Putamen (tissue), 1 donor: ENCODE measurements at regions not wholly inside any gene's neighbourhood (a gene's known extent, or its start where the extent isn't known, plus 50 kb on each side); places are given as distances from the start of the nearest gene placed in this dataset.

Source experiments
- DNase-seq: peaks from one replicate; pipeline ENCODE4 v3.0.0-alpha.2; 2016; ENCODE audit warnings: low spot score

DNA sequence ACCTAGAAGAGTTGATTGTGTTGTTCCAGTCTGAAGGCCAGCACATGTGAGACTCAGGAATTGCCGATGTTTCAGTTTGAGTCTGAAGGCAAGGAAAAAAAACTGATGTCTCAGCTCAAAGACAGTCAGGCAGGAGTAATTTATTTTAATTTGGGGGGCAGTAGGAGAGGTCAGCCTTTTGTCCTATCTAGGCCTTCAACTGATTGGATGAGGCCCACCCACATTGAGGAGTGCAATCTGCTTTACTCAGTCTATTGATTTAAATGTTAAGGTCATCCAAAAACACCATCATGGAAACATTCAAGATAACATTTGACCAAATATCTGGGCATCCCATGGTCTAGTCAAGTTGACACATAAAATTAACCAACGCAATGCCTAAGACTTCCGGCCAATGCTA is 288.9 kb downstream of the CDK5RAP2 start:
- DNase-seq: no peak

DNA sequence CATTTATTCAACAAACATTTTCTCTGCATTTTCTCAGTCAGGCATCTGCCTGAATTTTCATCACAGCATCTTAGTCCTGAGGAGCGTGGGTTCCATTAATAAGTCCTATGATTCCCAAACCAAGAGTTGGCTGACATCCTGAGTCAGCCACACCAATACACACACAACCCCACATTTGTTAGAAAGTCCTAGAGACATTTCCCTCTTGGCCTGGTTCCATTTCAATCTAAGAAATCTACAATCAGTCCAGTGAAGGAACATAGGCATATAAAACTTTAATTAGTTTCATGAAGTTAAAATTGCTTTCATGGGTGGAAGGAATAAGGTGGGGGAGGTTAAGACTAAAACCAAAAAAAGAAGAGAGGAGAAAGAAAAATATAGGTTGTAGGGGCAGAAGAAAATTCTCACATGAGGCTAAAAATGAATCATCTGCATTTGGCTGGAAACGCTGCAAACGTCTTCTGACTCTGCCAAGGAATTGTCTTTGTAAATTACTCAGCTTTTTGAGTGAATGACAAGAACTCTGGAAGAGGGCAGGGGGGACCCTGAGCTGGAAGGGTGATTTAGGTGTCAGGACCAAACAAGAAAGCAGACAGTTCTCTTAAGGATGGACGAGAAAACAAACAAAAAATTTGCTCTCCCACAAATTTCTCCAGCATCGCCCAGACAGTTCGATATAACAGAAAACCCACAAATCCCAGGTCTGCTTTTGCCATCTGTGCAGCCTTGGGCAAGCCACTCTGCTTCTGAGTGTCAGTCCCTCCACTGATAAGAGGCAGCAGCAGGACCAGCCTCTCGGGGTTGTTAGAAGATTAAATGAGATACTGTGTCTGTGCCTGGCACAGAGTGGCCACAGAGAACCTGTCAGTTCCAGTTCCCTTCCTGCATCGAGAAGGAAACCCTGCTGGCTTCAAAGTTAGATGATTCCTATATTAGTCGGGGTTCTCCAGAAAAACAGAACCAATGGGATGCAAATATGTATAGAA is 289.7 kb downstream of the CDK5RAP2 start:
- no peak for DNase-seq

- DNase-seq: no peak
Measured at GRCh38 chr9:120289098-120289497, 290.9 kb downstream of the CDK5RAP2 start.

DNA sequence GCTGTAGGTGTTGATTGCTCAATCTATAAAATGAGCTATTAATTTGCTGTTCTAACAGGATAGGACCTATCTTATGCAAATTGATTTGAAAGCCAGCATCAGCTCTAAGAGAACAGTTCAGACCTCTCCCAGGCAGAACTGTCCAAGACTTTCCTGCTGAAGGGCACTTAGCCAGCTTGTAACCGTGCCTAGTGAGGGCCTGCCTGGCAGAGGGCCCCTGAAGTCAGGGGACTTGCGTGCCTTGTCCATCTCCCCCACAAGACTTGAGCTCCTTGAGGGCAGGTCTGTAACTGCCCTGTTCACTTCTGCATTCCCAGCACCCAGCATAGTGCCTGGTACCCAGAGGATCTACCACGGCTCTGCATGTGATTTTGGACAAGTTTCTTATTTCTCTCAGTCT is 293.4 kb downstream of the CDK5RAP2 start:
- no peak for DNase-seq

- no peak for DNase-seq
Measured at GRCh38 chr9:120284821-120285220, 295.1 kb downstream of the CDK5RAP2 start.

DNA sequence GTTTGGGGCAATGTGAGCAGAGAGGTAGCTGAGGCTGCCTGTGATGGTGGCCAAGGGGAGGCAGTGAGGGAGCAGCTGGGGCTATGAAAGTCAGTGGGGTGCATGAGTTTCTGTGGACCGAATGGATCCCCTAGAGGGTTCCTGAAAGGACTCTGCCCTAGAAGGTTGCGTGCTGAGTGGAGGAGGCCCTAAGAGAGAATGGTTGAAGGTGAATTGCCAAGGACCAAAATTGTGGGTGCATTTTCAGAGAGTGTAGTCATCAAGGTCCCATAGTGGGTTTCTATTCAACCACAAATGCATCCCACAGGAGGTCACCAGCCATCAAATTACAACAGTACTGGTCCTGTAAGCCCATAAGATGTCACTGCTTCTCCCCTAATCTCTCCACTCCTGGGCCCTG is 298.3 kb downstream of the CDK5RAP2 start:
- no peak for DNase-seq

- DNase-seq: peak; percentile 71
Measured at GRCh38 chr9:120267929-120268328, 312.0 kb downstream of the CDK5RAP2 start.

DNA sequence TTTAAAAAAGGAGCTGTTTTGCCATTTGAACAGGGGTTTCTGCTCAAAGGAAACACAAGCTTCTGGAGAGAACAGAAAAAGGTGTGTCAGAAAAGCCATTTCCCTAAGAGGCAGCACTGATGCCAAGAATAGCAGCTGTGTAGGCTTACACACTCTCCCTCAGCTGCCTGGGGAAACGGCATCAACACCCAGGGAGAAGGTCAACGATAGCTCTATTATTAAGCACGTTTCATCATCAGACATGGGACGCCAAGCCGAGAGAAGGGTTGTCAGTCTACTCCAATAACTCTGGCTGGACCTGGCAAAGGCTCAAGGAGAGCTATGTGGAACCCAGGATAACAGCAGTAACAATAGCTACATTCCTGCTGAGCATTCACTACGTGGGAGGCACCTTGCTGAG is 314.2 kb downstream of the CDK5RAP2 start:
- DNase-seq: peak; percentile 58

DNA sequence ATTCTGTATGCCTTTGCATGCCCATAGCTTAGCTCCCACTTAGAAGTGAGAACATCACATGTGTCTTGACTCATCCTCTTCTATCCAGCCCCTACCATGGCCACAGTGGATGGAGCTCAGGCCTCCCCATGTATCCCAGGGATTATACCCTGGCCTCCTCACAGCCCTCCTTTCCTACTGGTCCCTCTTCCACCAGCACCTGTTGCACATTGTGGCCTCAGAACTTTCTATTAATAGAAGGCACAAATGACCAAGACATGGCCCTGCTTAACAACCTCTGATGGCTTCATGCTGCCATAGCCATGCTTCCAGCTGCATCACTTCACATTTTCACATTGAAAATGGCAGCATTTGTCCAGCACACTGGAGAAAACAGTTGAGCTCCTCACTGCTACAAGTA is 315.4 kb downstream of the CDK5RAP2 start:
- DNase-seq: no peak

DNA sequence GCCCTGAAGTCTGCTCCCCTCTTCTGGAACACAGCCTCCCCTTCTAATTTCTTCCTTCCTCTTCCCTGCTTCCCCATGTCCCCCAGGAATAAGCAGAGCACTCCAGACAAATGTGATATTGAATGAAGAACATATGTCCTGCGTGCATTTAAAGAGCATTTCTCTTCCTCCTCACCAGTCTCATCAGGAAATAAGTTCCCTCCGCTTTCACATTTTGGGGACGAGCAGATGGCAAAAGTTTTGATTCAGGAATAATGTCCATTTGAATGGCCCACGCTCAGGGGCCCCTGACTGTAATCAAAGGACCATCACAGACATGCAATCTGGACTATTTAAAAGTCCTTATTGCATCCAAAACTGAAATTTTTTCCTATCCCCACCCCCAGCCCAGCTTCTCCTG is 316.1 kb downstream of the CDK5RAP2 start:
- DNase-seq: no peak

GRCh38 chr9:120261419-120261818 is 318.5 kb downstream of the CDK5RAP2 start:
- no peak for DNase-seq

- DNase-seq: no peak
Measured at GRCh38 chr9:120259100-120259499, 320.9 kb downstream of the CDK5RAP2 start.

GRCh38 chr9:120258096-120258495 is 321.9 kb downstream of the CDK5RAP2 start:
- DNase-seq: no peak

- no peak for DNase-seq
Measured at GRCh38 chr9:120257483-120257882, 322.5 kb downstream of the CDK5RAP2 start.

- DNase-seq: no peak
Measured at GRCh38 chr9:120256146-120256545, 323.8 kb downstream of the CDK5RAP2 start.

GRCh38 chr9:120252248-120252647 is 327.7 kb downstream of the CDK5RAP2 start:
- DNase-seq: no peak

DNA sequence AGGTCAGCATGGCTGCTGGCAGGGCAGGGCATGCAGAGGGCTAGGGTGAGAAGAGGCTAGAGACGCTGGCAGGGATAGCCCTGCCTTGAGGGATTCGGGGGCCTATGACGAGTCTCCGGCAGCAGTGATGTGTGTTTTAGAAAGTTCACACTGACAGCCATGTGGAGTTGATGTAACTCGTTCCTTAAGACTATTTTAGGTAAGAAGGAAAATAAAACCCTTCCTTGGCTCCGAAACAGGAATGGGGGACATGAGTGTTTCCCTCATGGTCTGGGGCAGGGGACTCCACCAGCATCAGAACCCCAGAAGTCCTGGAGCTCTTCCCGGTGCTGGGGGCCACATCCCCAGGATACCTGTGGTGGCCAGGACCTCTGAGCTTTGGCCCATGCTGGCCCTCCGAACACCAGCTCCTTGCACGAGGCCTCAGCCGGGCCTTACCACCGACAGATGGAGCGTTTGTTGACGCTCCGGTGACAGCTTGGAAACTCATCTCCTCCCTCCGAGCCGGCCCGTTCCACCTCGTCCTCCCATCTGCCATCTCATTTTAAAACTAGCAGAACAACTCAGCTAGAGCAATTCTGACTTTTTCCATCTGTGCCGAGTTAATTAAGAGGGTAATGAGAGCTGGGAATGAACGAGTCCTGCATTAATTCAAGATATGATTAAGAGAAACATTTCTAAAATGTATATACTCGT is 337.7 kb downstream of the CDK5RAP2 start:
- no peak for DNase-seq

DNA sequence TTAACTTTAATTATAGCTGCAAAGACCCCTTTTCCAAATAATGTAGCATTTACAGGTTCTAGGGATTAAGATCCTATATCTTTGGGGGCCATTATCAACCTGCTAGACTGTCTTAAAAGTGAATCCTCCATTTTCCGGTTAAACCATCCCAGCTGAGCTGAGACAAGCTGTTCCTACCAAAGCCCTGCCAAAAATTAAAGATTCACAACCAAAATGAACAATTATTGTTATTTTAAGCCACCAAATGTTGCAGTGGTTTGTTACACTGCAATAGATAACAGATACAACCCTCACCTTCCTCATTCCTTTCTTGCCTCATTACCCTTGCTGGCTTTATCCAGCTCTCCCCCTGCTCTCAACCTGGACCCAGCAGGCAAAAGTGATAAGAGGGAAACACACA is 343.4 kb downstream of the CDK5RAP2 start:
- no peak for DNase-seq

DNA sequence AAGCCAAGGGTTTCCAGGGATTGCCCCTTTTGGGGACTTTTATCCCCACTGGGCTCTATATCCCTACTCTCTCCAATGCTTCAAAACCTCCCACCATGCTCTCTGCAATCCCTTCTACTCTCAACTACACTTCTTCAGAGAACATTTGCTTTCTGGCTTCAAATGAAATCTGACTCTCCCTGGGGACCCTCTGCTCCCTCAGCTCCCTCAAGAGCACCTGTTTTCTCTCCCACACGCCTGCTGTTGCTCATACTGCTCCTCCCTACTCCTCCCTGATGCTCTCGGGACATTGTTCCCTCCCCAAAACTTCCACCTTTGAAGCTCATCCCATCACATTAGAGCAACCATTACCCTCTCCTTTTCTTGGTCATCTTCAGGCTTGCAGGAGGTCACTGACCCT is 344.9 kb downstream of the CDK5RAP2 start:
- no peak for DNase-seq

DNA sequence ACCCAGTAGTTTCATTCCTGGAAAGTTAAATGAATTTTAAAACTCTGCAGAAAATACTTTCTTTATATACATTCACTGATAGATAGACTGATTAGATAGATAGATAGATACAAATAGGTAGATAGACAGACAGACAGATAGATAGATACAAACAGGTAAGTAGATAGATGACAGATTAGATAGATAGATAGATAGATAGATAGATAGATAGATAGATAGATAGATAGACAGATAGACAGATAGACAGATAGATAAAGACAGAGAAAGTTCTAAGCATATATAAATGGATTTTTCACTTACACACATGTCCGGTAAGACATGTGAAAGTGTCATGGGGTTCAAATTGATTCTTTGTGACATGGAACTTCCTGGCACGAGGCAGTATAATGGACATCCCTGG is 349.7 kb downstream of the CDK5RAP2 start:
- no peak for DNase-seq

GRCh38 chr9:120221844-120222243 is 358.1 kb downstream of the CDK5RAP2 start:
- DNase-seq: no peak

DNA sequence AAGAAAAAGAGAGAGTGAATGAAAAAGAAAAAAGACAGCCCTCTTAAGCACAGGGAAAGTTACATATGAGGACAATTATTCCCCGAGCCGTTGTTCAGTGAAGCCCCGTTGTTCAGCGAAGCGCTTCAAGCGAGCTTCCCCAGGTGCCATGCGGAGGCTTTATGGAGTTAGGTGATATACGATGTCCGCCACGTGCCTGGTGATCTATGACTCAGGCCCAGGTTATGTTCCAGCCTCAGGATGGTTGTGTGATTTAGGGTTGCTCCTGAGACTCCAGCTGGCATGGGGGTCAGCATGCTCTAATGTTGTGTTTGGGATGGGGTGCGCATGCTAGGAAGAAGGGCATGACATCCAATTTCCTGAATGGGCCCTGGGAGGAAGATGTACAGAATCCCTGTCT is 365.6 kb downstream of the CDK5RAP2 start:
- DNase-seq: no peak

DNA sequence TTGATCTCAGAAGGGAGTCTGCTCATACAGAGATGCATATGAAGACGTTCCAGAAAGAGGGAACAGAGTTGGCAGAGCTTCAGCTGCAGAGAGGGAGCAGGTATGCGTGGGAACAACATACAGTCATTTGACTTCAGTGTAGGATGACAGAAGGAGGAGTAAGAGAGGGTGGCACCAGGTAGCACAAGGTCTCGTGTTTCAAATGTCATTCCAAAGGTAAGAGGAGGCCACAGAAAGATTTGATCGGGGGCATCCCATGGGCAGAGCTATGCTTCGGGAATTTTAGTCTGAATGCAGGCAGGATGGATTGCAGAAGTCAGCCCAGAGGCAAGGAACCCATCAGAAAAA is 367.1 kb downstream of the CDK5RAP2 start:
- DNase-seq: peak; percentile 76
